H54 (cell line): ENCODE measurements at regions not wholly inside any gene's neighbourhood (a gene's known extent, or its start where the extent isn't known, plus 50 kb on each side); places are given as distances from the start of the nearest gene placed in this dataset.
A peak's percentile ranks its signal among the peaks of the same experiment; 100 is the strongest.

Source experiments
- DNase-seq: peaks from one replicate; pipeline ENCODE4 v3.0.0; 2011; ENCODE audit warnings: low spot score, mixed read lengths; ENCODE audit not compliant: insufficient read length
- FAIRE-seq: peaks from 3 replicates; lab custom pipeline; 2011; peaks lifted over from hg19 to GRCh38; lab: Jason Lieb, UNC
- POLR2A ChIP-seq: IDR thresholded peaks from 2 replicates; pipeline ENCODE4 v1.6.1; 2011; ENCODE audit warnings: low read depth, mild to moderate bottlenecking, low read length

- FAIRE-seq (peak; percentile 36), DNase-seq (no peak)
- no peak for TF ChIP-seq POLR2A
These were observed 866.6 kb upstream of the SLITRK6 start for GRCh38 chr13:86665842-86666241.

GRCh38 chr13:86673931-86674431 lies 874.8 kb upstream of the SLITRK6 start:
- DNase-seq (no peak), FAIRE-seq (peak; percentile 20)
- TF ChIP-seq POLR2A, result no peak

GRCh38 chr13:86681223-86681622 lies 882.0 kb upstream of the SLITRK6 start:
- DNase-seq (no peak), FAIRE-seq (peak; percentile 36)
- no peak for TF ChIP-seq POLR2A

- DNase-seq, result no peak
- no peak for TF ChIP-seq POLR2A
- FAIRE-seq, result no peak
These were observed 885.2 kb upstream of the SLITRK6 start for GRCh38 chr13:86684402-86684801.

GRCh38 chr13:86689911-86690310 lies 890.7 kb upstream of the SLITRK6 start:
- peak; percentile 67 for FAIRE-seq
- DNase-seq, result no peak
- TF ChIP-seq POLR2A, result no peak

- FAIRE-seq, result peak; percentile 69
- TF ChIP-seq POLR2A, result no peak
- no peak for DNase-seq
These were observed 893.1 kb upstream of the SLITRK6 start for GRCh38 chr13:86692291-86692690.

GRCh38 chr13:86710013-86710412 lies 910.8 kb upstream of the SLITRK6 start:
- no peak for TF ChIP-seq POLR2A
- DNase-seq, result no peak

GRCh38 chr13:86710896-86711295 lies 911.7 kb upstream of the SLITRK6 start:
- no peak for DNase-seq
- TF ChIP-seq POLR2A, result no peak
- no peak for FAIRE-seq

More at GRCh38 chr13:86710013-86710412, 910.8 kb upstream of the SLITRK6 start:
- no peak for FAIRE-seq

- DNase-seq (no peak), FAIRE-seq (no peak)
- no peak for TF ChIP-seq POLR2A
These were observed 915.3 kb upstream of the SLITRK6 start for GRCh38 chr13:86714495-86714894.

GRCh38 chr13:86725105-86725504 lies 925.9 kb upstream of the SLITRK6 start:
- FAIRE-seq (peak; percentile 20), DNase-seq (no peak)
- no peak for TF ChIP-seq POLR2A

- no peak for TF ChIP-seq POLR2A
- no peak for DNase-seq
- no peak for FAIRE-seq
These were observed 930.0 kb upstream of the SLITRK6 start for GRCh38 chr13:86729206-86729605.

GRCh38 chr13:86731987-86732386 lies 932.8 kb upstream of the SLITRK6 start:
- DNase-seq (no peak), FAIRE-seq (peak; percentile 20)
- TF ChIP-seq POLR2A, result no peak

GRCh38 chr13:86737334-86737932 lies 933.7 kb upstream of the SLITRK5 start:
- no peak for TF ChIP-seq POLR2A

GRCh38 chr13:86741762-86742285 lies 929.3 kb upstream of the SLITRK5 start:
- no peak for TF ChIP-seq POLR2A
- peak; percentile 20 for FAIRE-seq
- DNase-seq, result no peak

More at GRCh38 chr13:86737334-86737932, 933.7 kb upstream of the SLITRK5 start:
- FAIRE-seq (no peak), DNase-seq (no peak)
